Osteoblast (primary cell): ENCODE measurements at regions not wholly inside any gene's neighbourhood (a gene's known extent, or its start where the extent isn't known, plus 50 kb on each side); places are given as distances from the start of the nearest gene placed in this dataset.

ENCODE experiments used
- DNase-seq: peaks from one replicate; pipeline ENCODE4 v3.0.0; 2011; ENCODE audit warnings: low spot score, mixed read lengths; ENCODE audit not compliant: insufficient read length; ENCODE audit errors: missing footprints
- H2AFZ ChIP-seq: 2 replicates; pipeline ENCODE4 v1.6.0; 2011; ENCODE audit warnings: mild to moderate bottlenecking, low read length
- H3K27ac ChIP-seq: 2 replicates; pipeline ENCODE4 v1.5.1; 2011; ENCODE audit warnings: mild to moderate bottlenecking, low read depth, low read length, moderate library complexity
- H3K27me3 ChIP-seq: 2 replicates; pipeline ENCODE4 v1.6.0; 2012; ENCODE audit warnings: mild to moderate bottlenecking, control low read depth, inconsistent platforms, low read length, moderate library complexity; ENCODE audit not compliant: insufficient read depth
- H3K36me3 ChIP-seq: 2 replicates; pipeline ENCODE4 v1.5.1; 2011; ENCODE audit warnings: mild to moderate bottlenecking, low read length, control low read depth, moderate library complexity; ENCODE audit not compliant: insufficient read depth
- H3K4me1 ChIP-seq: 2 replicates; pipeline ENCODE4 v1.5.1; 2011; ENCODE audit warnings: mild to moderate bottlenecking, low read length, control low read depth, moderate library complexity; ENCODE audit not compliant: insufficient read depth
- H3K4me2 ChIP-seq: 2 replicates; pipeline ENCODE4 v1.6.0; 2011; ENCODE audit warnings: mild to moderate bottlenecking, low read length; ENCODE audit not compliant: insufficient read depth
- H3K4me3 ChIP-seq: fragments of 200-600 bp; sonication (generic); 3 replicates; pipeline ENCODE4 v1.5.1; 2012; ENCODE audit warnings: mild to moderate bottlenecking, low read length, inconsistent platforms; ENCODE audit not compliant: insufficient read depth
- H3K79me2 ChIP-seq: 2 replicates; pipeline ENCODE4 v1.6.0; 2012; ENCODE audit warnings: mild to moderate bottlenecking, low read length, control low read depth, inconsistent platforms; ENCODE audit not compliant: insufficient read depth
- H3K9me3 ChIP-seq: 2 replicates; pipeline ENCODE4 v1.5.1; 2011; ENCODE audit warnings: low read depth, low read length, control low read depth
- H4K20me1 ChIP-seq: 2 replicates; pipeline ENCODE4 v1.6.0; 2012; ENCODE audit warnings: mild to moderate bottlenecking, low read length, control low read depth; ENCODE audit not compliant: insufficient read depth
- CTCF ChIP-seq: IDR thresholded peaks from 2 replicates; pipeline ENCODE4 v1.5.1; 2011; ENCODE audit warnings: mild to moderate bottlenecking, low read depth, low read length, moderate library complexity; ENCODE audit errors: extremely low read depth

- Histone ChIP-seq H3K36me3 (no peaks in the 10 kb centered on the region), H3K4me2 (no peak overlapping the region), H4K20me1 (no peaks in the 10 kb centered on the region), H3K9me3 (no peaks in the 10 kb centered on the region), H3K27ac (no peak overlapping the region), H2AFZ (no peak overlapping the region), H3K79me2 (no peaks in the 10 kb centered on the region), H3K4me3 (no peak overlapping the region), H3K27me3 (no peaks in the 10 kb centered on the region), H3K4me1 (peaks cover 18% of the 10 kb centered on the region)
- no peak for DNase-seq
- no peak for TF ChIP-seq CTCF
Observed at GRCh38 chr10:86601956-86602602, 52.3 kb upstream of the OPN4 start.

GRCh38 chr10:86603256-86603655 lies 51.1 kb upstream of the OPN4 start:
- H3K79me2 ChIP-seq = no peaks in the 10 kb centered on the region
- H3K4me3 ChIP-seq = no peak overlapping the region
- no peaks in the 10 kb centered on the region for H3K36me3 ChIP-seq
- no peak for TF ChIP-seq CTCF
- H4K20me1 ChIP-seq = no peaks in the 10 kb centered on the region
- no peak for DNase-seq
- H3K4me1 ChIP-seq = peaks cover 13% of the 10 kb centered on the region
- no peak overlapping the region for H3K27ac ChIP-seq
- no peaks in the 10 kb centered on the region for H3K27me3 ChIP-seq
- no peaks in the 10 kb centered on the region for H3K9me3 ChIP-seq
- H2AFZ ChIP-seq = no peak overlapping the region
- H3K4me2 ChIP-seq = no peak overlapping the region
